ENCODE measurements at regions not wholly inside any gene's neighbourhood (a gene's known extent, or its start where the extent isn't known, plus 50 kb on each side); places are given as distances from the start of the nearest gene placed in this dataset.

DNA sequence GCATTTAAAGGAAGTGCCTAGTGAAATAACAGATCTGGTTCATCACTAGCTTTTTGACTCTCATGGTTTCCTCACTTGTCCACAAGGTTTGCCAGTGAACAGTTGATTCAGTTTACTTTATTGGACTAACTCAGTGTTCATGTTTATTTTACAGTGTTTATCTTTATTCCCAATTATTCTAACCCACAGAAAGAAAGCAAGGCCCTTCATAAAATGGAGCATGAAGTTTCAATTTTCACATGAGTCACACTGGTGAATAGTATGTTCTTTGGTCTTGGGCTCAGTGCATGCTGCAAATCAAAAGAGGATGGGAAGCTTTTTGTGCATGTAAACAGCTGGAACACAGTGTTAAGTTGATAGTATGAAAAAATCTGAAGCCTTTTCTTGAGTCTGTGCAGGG lies 217.6 kb upstream of the HDDC2 start (continued):
- no peak for TF ChIP-seq ASH2L (IDR thresholded peaks at IDR 0.05; ENCODE audit: low read length)
- TF ChIP-seq SAP30 (IDR thresholded peaks at IDR 0.05; ENCODE audit: insufficient read depth, insufficient replicate concordance, low read length), result no peak
- TF ChIP-seq SRF (IDR thresholded peaks at IDR 0.05; ENCODE audit: low read depth, low read length), result no peak
- TF ChIP-seq BCL11A (IDR thresholded peaks at IDR 0.05; ENCODE audit: low read depth in 2 of 2, low read length in 2 of 2), result no peak

All from H1 (cell line).